Activated CD8-positive, alpha-beta T cell treated with anti-CD3 and anti-CD28 coated beads, Interleukin-2, amount 10 ng/mL, durations not matched to agents 7 days and 5 days (primary cell): ENCODE measurements at regions not wholly inside any gene's neighbourhood (a gene's known extent, or its start where the extent isn't known, plus 50 kb on each side); places are given as distances from the start of the nearest gene placed in this dataset.

ENCODE experiments used
- ATAC-seq: fragments of 150-1000 bp; cut with Tn5 transposase; one replicate; pipeline ENCODE4 v1.10.0; 2021; ENCODE audit warnings: moderate library complexity
- CTCF ChIA-PET: fragments of 350-600 bp; sonication (Branson Sonifier 250); formaldehyde crosslinking; loops from one replicate; lab custom pipeline; 2021; ENCODE audit warnings: antibody characterized with exemption; lab: Charles Lee
- POLR2A ChIA-PET: fragments of 350-600 bp; sonication (Branson Sonifier 250); formaldehyde crosslinking; loops from one replicate; lab custom pipeline; 2021; ENCODE audit warnings: antibody characterized with exemption; lab: Charles Lee
- DNase-seq: peaks from one replicate; pipeline ENCODE4 v3.0.0-alpha.2; 2020
- H3K27ac Mint-ChIP-seq: one replicate; pipeline ENCODE4 v1.8.0; 2021; ENCODE audit warnings: mild to moderate bottlenecking, mixed read lengths
- H3K27me3 Mint-ChIP-seq: one replicate; pipeline ENCODE4 v1.8.0; 2021; ENCODE audit warnings: low read depth, mixed read lengths
- H3K36me3 Mint-ChIP-seq: one replicate; pipeline ENCODE4 v1.8.0; 2021; ENCODE audit warnings: low read depth, mixed read lengths
- H3K4me1 Mint-ChIP-seq: one replicate; pipeline ENCODE4 v1.8.0; 2021; ENCODE audit warnings: low read depth, mixed read lengths
- H3K4me3 Mint-ChIP-seq: one replicate; pipeline ENCODE4 v1.8.0; 2021; ENCODE audit warnings: mild to moderate bottlenecking, mixed read lengths
- H3K9me3 Mint-ChIP-seq: one replicate; pipeline ENCODE4 v1.8.0; 2022; ENCODE audit warnings: mixed read lengths; ENCODE audit not compliant: insufficient read depth

DNA sequence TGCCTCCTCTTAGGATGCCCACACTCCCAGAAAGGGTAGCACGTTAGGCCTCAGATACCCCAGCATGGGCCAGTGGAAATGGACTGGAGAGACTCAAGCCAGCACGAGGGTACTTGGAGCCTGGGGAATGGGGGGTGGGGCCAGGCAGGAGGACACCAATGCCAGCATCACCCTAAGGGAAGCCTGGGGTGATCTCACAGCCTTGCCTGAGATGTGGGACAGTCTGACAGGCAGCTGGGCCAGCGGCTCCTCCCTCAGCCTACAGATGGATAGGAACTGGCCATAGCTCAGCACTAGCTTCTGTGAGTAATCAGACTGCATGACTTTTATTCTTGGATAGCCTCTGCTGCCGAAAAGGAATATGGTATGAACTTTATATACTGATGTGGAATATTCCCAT lies 59.6 kb upstream of the MRPS22 start:
- Mint-ChIP-seq H3K27me3 (no peaks in the 10 kb centered on the region), H3K9me3 (no peaks in the 10 kb centered on the region), H3K27ac (no peak overlapping the region), H3K4me3 (no peak overlapping the region), H3K4me1 (peaks cover 7% of the 10 kb centered on the region), H3K36me3 (no peaks in the 10 kb centered on the region)
- CTCF ChIA-PET, result no interaction called here
- DNase-seq (no peak), ATAC-seq (no peak)
- POLR2A ChIA-PET, result no interaction called here

DNA sequence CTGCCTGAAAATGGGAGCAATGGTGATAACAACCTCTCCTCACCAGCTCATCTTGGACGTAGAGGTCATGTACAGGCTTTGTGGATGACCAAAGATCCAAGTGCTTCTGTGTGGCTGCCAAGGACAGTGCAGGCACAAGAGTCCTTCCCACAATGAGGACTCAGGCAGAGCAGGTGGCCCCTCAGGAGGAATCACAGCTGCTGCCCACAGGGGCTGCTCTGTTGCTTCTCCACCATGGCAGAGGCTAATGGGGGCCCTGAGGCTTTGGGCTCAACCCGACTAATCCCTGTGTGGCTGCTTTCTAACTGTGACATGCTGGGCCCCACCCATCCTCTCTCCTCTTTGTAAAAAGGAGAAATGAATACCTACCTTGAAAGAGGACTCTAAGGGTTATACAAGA lies 58.1 kb upstream of the MRPS22 start:
- no peak for ATAC-seq
- POLR2A ChIA-PET, result no interaction called here

DNA sequence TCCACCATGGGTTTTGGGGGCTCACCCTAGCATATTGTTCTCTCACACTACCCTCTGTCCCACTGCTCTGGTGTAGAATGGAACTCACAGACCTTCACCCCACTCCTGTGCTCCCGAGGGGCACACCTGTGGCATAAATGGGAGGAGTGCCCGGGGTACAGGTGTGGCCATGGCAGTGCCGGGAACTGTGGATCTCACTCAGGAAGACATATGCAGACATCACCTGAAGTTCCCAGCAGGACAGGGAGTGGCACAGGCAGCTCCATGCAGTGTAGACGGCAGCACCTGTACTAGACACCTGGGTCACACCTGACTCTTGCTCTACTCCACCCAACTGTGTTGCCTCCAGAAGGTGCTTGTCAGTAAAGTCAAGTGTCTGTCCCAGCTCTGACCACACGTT lies 57.6 kb upstream of the MRPS22 start:
- DNase-seq (no peak), ATAC-seq (no peak)
- H3K4me3 Mint-ChIP-seq, result no peak overlapping the region

More for the DNA sequence above, 58.1 kb upstream of the MRPS22 start:
- Mint-ChIP-seq H3K4me3 (no peak overlapping the region), H3K27ac (no peak overlapping the region), H3K36me3 (no peaks in the 10 kb centered on the region), H3K4me1 (no peaks in the 10 kb centered on the region), H3K27me3 (no peaks in the 10 kb centered on the region), H3K9me3 (no peaks in the 10 kb centered on the region)
- DNase-seq, result no peak
- CTCF ChIA-PET, result no interaction called here

DNA sequence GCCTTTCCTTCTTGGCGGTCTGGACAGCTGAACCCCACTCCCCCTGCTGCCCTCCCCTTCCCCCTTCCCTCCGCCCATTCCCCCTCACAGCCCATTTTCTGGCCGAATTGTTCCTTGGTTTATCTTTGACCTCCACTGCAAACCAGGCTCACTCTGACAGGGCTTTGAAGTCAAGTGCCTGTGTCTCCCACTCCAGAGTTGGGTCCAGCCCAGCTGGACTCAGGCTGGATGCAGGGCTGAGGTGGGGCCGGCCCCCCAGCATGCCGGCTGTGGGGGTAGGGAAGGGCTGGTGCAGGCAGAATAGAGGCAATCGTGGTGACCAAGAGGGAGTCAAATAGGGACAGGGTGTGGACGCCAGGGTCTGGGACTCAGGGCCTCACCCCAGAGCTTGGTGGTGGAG lies 57.0 kb upstream of the MRPS22 start:
- ChIA-PET CTCF (no interaction called here), POLR2A (no interaction called here)
- H3K4me1 Mint-ChIP-seq, result no peaks in the 10 kb centered on the region
- DNase-seq (no peak), ATAC-seq (no peak)
- no peaks in the 10 kb centered on the region for H3K36me3 Mint-ChIP-seq
- H3K27ac Mint-ChIP-seq, result no peak overlapping the region
- no peak overlapping the region for H3K4me3 Mint-ChIP-seq
- no peaks in the 10 kb centered on the region for H3K9me3 Mint-ChIP-seq
- no peaks in the 10 kb centered on the region for H3K27me3 Mint-ChIP-seq

More for the DNA sequence above, 57.6 kb upstream of the MRPS22 start:
- Mint-ChIP-seq H3K27ac (no peak overlapping the region), H3K27me3 (no peaks in the 10 kb centered on the region), H3K36me3 (no peaks in the 10 kb centered on the region), H3K4me1 (no peaks in the 10 kb centered on the region), H3K9me3 (no peaks in the 10 kb centered on the region)
- POLR2A ChIA-PET, result no interaction called here
- CTCF ChIA-PET, result no interaction called here

DNA sequence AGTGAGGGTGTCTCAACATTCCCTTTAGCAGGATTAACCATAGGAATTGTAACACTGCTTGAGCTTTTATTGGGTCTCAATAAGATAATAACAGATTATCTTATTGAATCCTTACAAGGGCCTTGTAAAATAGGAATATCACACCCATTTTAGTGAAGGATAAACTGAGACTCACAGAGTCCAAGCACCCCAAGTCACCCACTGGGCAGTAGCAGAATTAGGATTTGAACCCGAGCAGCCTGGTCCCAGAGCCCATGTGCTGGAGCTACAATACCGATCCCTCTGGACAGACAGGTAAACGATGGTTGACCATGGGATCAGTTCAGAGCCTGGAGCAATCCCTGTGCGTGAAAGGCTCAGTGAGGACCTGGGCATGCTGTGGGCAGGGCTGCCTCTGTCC lies 56.3 kb upstream of the MRPS22 start:
- ChIA-PET POLR2A (no interaction called here), CTCF (no interaction called here)
- Mint-ChIP-seq H3K4me3 (no peak overlapping the region), H3K27me3 (no peaks in the 10 kb centered on the region), H3K9me3 (no peaks in the 10 kb centered on the region), H3K36me3 (no peaks in the 10 kb centered on the region), H3K27ac (no peak overlapping the region), H3K4me1 (no peaks in the 10 kb centered on the region)
- DNase-seq (no peak), ATAC-seq (no peak)

DNA sequence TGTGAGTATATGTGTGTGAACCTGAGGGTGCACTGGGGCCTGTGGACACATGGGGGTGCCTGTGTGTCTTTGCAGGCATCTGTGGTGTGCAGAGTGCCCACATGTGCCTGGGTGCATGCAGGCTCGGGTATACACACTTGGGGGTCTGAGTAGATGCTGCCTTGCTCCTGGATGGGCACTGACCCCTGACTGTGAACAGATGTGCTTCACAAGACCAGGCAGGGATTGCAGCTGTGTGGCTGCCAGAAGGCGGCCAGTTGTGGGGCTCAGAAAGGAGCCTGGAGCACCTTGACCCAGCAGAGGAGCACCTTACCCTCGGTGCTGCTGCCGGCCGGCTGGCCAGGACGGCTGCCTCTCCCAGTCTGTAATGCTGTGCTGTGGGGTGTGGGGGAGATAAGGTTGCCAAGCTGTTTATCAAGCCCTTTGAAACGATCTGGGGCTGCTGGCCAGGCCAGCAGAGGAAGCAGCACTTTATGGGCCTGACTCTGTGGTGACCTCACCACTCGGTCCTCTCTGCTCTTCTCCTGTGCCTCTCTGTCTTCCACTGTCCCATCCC lies 55.5 kb upstream of the MRPS22 start:
- Mint-ChIP-seq H3K27ac (no peak overlapping the region), H3K36me3 (no peaks in the 10 kb centered on the region), H3K4me3 (no peak overlapping the region), H3K27me3 (no peaks in the 10 kb centered on the region), H3K9me3 (no peaks in the 10 kb centered on the region), H3K4me1 (no peaks in the 10 kb centered on the region)
- CTCF ChIA-PET, result no interaction called here
- POLR2A ChIA-PET, result no interaction called here
- ATAC-seq (no peak), DNase-seq (no peak)

DNA sequence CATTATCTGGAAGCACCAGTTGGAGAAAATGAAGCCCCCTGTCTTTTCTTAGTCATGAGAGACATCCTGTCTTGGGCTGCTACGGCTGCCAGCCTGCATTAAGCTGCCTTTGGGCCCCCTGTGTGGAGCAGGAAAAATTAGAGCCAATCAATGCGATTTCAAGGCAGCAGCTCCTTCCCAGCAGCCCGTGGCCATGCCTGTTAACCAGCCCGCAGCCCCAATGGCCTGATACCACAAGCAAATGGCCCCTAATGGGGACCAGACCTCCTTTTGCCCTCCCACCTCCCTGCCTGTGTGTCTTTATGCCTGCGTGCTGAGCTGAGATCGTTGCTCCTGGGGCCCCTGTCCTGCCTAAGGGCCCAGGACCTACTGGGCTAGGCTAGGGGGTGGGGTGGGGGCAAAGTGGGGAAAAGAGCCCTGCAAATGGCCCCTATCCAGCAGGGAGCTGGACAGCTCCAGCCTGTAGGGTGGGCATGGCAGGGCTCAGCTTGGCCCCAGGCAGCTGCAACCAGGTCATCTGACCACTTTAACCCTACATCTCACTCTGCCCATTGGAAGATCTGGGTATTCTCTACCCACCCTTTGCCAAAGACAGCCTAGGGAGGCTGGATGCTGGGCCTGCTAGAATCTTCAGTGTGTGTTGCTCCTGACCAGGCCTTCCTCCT lies 53.8 kb upstream of the MRPS22 start:
- ATAC-seq, result no peak
- ChIA-PET CTCF (no interaction called here), POLR2A (no interaction called here)
- Mint-ChIP-seq H3K4me1 (no peaks in the 10 kb centered on the region), H3K4me3 (no peak overlapping the region), H3K27ac (no peak overlapping the region), H3K9me3 (no peaks in the 10 kb centered on the region), H3K36me3 (no peaks in the 10 kb centered on the region), H3K27me3 (no peaks in the 10 kb centered on the region)
- DNase-seq, result no peak

DNA sequence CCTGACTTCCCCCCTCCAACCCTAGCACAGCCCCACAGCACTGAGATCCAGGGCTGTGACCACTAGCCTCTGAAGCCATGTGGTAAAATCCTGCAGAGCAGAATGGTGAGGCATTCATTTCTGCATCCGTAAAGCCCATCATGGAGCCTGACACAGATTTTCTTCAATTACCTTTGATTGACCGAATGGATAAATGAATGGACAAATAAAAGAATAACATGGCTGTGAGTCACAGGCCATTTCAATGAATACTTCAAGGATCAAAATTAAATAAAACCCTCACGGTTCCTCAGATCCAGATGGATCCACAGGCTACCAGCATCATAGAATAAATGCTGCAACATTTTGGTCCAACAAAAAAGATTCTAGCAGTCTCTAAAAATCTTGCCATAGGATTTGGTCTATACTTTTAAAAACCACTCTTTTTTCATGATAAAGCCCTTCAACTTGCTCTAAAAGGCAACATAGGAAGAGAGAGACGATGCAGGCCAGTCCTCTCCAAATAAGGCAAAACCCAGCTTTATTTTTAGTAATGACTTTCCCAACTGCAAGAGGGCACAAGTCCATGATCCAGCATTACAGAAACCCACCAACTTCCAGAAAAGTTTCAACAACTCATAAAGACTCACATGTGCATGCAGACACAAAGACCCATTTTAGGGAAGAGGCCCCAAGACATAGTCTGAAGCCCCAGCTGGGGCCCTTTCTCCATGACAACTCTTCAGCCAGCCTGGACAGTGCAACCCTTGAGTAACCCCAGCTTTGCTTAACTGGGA lies 52.4 kb upstream of the MRPS22 start:
- Mint-ChIP-seq H3K36me3 (no peaks in the 10 kb centered on the region), H3K27me3 (no peaks in the 10 kb centered on the region), H3K4me3 (no peak overlapping the region), H3K27ac (no peak overlapping the region), H3K9me3 (no peaks in the 10 kb centered on the region), H3K4me1 (no peaks in the 10 kb centered on the region)
- CTCF ChIA-PET, result no interaction called here
- DNase-seq (no peak), ATAC-seq (no peak)
- POLR2A ChIA-PET, result no interaction called here

DNA sequence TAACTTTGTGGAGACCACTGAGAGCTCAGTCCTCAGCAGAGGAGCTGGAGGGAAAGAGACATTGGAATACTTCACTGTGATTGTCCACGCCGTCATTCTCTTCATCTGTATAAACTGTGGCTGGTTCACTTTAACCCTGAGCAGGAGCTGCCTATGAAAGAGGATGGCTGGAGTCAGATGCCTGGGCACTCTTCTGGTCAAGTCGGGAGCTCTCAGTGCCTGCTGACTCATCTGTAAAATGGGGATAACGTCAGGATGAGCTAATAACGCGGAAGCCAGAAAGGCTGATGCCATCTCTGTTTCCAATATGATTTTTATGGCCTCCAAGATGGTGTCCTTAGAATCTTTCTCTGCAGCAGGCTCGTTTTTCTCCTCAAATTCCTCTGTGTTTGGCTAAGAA lies 51.6 kb upstream of the MRPS22 start:
- no peak for ATAC-seq
- ChIA-PET POLR2A (no interaction called here), CTCF (no interaction called here)
- Mint-ChIP-seq H3K27ac (no peak overlapping the region), H3K27me3 (no peaks in the 10 kb centered on the region), H3K4me1 (no peaks in the 10 kb centered on the region), H3K4me3 (no peak overlapping the region), H3K36me3 (no peaks in the 10 kb centered on the region), H3K9me3 (no peaks in the 10 kb centered on the region)
- no peak for DNase-seq

DNA sequence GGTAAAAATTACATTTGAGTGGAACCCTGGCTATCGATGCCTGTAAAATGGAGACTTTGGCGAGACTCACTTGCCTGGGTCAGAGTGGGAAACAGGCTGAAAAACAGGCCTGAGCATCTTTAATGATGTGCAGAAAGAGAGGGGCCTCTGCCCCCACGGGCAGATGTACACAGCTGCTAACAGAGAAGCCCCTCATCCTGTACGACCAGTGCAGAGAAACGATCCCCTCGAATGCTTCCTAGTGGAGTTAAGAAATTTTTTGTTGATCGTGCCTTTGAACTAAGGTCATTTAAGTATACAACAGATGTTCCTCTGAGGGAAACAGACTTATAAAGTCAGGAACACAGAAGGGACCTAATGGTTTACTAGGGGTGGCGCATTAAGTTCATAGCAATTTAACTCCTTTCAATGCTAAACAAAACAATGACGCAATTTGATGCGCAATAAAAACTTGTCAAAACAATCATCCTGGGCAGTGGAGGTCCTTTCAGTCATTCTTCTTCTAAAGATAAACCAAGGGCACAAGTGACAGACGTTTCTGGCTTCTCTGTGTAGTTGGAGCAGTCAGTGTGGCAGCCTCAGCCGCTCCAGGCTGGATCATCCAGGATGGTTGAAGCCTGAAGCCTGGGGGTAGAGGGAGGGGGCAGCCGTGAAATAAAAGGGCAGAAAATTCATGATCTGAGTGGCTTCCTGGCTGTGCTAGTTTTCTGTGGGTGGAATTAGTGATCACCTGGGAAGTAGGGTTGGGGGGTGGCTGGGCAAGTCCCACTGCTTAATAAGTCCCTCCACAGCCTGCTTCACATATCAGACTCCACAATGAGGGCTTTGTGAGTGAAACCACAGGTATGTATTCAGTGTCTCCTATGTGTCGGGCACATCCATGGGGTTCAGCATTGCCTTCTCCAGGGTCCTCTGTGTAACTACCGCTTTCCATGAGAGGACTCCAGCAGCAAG lies 50.8 kb upstream of the MRPS22 start:
- no peaks in the 10 kb centered on the region for H3K36me3 Mint-ChIP-seq
- ChIA-PET POLR2A (no interaction called here), CTCF (no interaction called here)
- H3K27ac Mint-ChIP-seq, result no peak overlapping the region
- no peaks in the 10 kb centered on the region for H3K4me1 Mint-ChIP-seq
- no peak for DNase-seq
- ATAC-seq, result no peak
- H3K4me3 Mint-ChIP-seq, result no peak overlapping the region
- H3K27me3 Mint-ChIP-seq, result no peaks in the 10 kb centered on the region
- H3K9me3 Mint-ChIP-seq, result no peaks in the 10 kb centered on the region

DNA sequence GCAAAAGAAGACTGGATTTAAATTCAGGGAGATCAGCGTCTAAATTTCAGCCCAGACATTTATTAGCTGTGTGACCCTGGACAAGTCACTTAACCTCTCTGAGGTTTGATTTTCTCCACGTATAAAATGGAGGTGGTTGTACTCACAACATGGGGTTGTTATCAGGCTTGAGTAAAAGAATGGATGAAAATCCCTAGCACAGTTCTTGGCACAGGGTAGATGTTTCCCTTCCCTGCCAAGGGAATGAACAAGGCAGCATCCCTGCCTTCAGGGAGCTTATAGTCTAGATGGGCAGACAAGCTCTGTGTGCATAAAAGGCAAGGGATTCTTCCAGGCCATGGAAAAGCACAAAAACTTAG lies 50.2 kb upstream of the MRPS22 start:
- Mint-ChIP-seq H3K9me3 (no peaks in the 10 kb centered on the region), H3K27ac (no peak overlapping the region), H3K27me3 (no peaks in the 10 kb centered on the region), H3K36me3 (no peaks in the 10 kb centered on the region), H3K4me3 (no peak overlapping the region), H3K4me1 (no peaks in the 10 kb centered on the region)
- POLR2A ChIA-PET, result no interaction called here
- ATAC-seq, result no peak
- CTCF ChIA-PET, result no interaction called here
- DNase-seq, result no peak
